Nephron progenitor cell (in vitro differentiated cells): ENCODE measurements at regions not wholly inside any gene's neighbourhood (a gene's known extent, or its start where the extent isn't known, plus 50 kb on each side); places are given as distances from the start of the nearest gene placed in this dataset.

Source experiments
- DNase-seq: peaks from one replicate; pipeline ENCODE4 v3.0.0; 2021
- H3K27ac Mint-ChIP-seq: 2 replicates; pipeline ENCODE4 v1.8.0; 2021; ENCODE audit warnings: mild to moderate bottlenecking, moderate library complexity, mixed read lengths
- H3K27me3 Mint-ChIP-seq: 2 replicates; pipeline ENCODE4 v1.8.0; 2021; ENCODE audit warnings: mild to moderate bottlenecking, low read depth, mixed read lengths; ENCODE audit not compliant: poor library complexity
- H3K36me3 Mint-ChIP-seq: 2 replicates; pipeline ENCODE4 v1.8.0; 2021; ENCODE audit warnings: low read depth, mixed read lengths
- H3K4me1 Mint-ChIP-seq: 2 replicates; pipeline ENCODE4 v1.8.0; 2021; ENCODE audit warnings: mixed read lengths
- H3K4me3 Mint-ChIP-seq: 2 replicates; pipeline ENCODE4 v1.8.0; 2021; ENCODE audit warnings: mild to moderate bottlenecking, moderate library complexity, mixed read lengths
- H3K9me3 Mint-ChIP-seq: 2 replicates; pipeline ENCODE4 v1.8.0; 2021; ENCODE audit warnings: mild to moderate bottlenecking, moderate library complexity, mixed read lengths
- TF ChIP-seq, protein P1 (sequence below): fragments of 200-600 bp; sonication (generic); IDR thresholded peaks from 2 replicates; pipeline ENCODE4 v1.5.0; 2021; ENCODE audit warnings: antibody characterized with exemption

- TF ChIP-seq, protein P1, sequence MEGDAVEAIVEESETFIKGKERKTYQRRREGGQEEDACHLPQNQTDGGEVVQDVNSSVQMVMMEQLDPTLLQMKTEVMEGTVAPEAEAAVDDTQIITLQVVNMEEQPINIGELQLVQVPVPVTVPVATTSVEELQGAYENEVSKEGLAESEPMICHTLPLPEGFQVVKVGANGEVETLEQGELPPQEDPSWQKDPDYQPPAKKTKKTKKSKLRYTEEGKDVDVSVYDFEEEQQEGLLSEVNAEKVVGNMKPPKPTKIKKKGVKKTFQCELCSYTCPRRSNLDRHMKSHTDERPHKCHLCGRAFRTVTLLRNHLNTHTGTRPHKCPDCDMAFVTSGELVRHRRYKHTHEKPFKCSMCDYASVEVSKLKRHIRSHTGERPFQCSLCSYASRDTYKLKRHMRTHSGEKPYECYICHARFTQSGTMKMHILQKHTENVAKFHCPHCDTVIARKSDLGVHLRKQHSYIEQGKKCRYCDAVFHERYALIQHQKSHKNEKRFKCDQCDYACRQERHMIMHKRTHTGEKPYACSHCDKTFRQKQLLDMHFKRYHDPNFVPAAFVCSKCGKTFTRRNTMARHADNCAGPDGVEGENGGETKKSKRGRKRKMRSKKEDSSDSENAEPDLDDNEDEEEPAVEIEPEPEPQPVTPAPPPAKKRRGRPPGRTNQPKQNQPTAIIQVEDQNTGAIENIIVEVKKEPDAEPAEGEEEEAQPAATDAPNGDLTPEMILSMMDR: no peak
- DNase-seq: no peak
- no peaks in the 10 kb centered on the region for H3K4me1 Mint-ChIP-seq
- no peaks in the 10 kb centered on the region for H3K36me3 Mint-ChIP-seq
- no peak overlapping the region for H3K4me3 Mint-ChIP-seq
- H3K27me3 Mint-ChIP-seq: no peaks in the 10 kb centered on the region
- no peaks in the 10 kb centered on the region for H3K9me3 Mint-ChIP-seq
- no peak overlapping the region for H3K27ac Mint-ChIP-seq
Observed at GRCh38 chr12:127064207-127064606, 1202.8 kb upstream of the TMEM132C start.

GRCh38 chr12:127065595-127065994 is 1201.4 kb upstream of the TMEM132C start:
- Mint-ChIP-seq H3K27me3 (peaks cover 5% of the 10 kb centered on the region), H3K9me3 (no peaks in the 10 kb centered on the region)
- DNase-seq: no peak

DNA sequence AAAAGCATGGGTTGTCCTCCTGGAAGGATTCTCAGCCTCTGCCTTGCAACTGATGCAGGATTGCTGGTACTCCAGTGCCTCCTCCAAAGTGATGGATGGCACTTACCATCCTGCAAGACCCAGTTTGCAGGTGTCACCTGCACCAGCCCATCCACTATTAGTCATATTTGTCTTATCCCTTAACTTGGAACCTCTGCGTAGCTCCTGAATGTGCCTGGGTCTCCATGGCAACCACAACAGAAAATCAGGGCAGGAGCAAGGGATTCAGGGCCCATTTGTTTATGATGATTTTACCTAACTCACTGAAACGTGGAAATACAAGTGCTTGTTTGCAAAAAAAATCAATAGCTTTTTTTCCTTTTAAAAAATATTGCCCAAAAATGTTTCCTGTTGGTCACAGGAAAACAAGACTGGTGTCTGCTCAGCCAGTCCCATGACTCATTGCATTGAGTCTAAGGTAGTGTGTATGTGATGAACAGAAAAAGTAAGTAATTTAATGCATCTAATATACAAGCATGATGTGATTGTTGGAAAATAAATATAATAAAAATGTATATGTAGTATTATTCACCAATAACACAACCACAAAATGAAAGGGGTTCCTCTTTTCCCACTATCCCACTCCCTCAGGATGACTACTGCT is 1196.3 kb upstream of the TMEM132C start:
- Mint-ChIP-seq H3K4me1 (no peaks in the 10 kb centered on the region), H3K9me3 (no peaks in the 10 kb centered on the region), H3K36me3 (no peaks in the 10 kb centered on the region), H3K4me3 (no peak overlapping the region), H3K27me3 (peaks cover 5% of the 10 kb centered on the region), H3K27ac (no peak overlapping the region)
- TF ChIP-seq, protein P1: no peak
- no peak for DNase-seq

More at GRCh38 chr12:127065595-127065994, 1201.4 kb upstream of the TMEM132C start:
- Mint-ChIP-seq H3K27ac (no peak overlapping the region), H3K4me3 (no peak overlapping the region), H3K36me3 (no peaks in the 10 kb centered on the region), H3K4me1 (no peaks in the 10 kb centered on the region)
- TF ChIP-seq, protein P1: no peak

DNA sequence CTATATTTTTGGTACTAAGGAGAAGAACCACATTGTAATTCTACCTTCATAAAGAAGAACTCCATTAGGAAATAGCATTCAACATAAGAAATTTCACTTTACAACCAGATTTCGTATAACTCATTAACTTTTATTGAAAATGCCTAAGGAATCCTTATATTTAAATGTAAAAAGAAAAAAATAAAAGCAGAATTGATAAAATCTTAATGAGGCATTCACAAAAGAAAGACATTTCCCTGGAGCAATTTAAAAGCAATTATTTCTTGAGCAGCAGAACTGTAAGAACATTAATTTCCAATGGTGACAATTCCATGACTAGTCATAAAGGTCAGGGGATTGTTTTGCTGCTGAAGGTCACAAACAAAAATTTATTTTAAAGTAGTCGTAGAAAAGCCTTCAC is 1192.8 kb upstream of the TMEM132C start:
- peaks cover 11% of the 10 kb centered on the region for H3K27me3 Mint-ChIP-seq
- H3K9me3 Mint-ChIP-seq: no peaks in the 10 kb centered on the region
- H3K4me3 Mint-ChIP-seq: no peak overlapping the region
- TF ChIP-seq, protein P1: no peak
- DNase-seq: no peak
- no peaks in the 10 kb centered on the region for H3K4me1 Mint-ChIP-seq
- H3K36me3 Mint-ChIP-seq: no peaks in the 10 kb centered on the region
- H3K27ac Mint-ChIP-seq: no peak overlapping the region

DNA sequence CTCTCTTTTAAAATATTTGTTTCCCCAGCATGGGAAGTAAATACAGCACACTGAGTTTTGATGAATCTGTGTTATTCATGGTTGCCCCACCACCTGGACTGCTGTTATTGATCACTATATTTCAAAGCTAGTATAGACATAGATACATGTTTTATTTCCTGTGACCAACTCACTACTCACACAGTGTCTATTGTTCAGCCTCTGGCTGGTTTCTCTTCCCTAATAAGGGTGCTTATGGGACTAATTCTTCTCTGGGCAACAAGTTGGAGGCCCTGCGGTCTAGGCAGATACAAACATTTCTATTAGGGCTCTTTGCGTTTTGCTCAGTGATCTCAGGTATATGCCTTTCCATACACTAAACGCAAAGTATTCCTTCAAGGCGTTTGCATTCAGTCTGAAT is 1191.0 kb upstream of the TMEM132C start:
- H3K4me3 Mint-ChIP-seq: no peak overlapping the region
- no peak for DNase-seq
- peaks cover 6% of the 10 kb centered on the region for H3K27me3 Mint-ChIP-seq
- no peaks in the 10 kb centered on the region for H3K36me3 Mint-ChIP-seq
- no peak overlapping the region for H3K27ac Mint-ChIP-seq
- TF ChIP-seq, protein P1: no peak
- H3K4me1 Mint-ChIP-seq: no peaks in the 10 kb centered on the region
- no peaks in the 10 kb centered on the region for H3K9me3 Mint-ChIP-seq
